NCI-H446 treated with DMSO at 0.1 percent for 48 hours (cell line): ENCODE measurements at regions not wholly inside any gene's neighbourhood (a gene's known extent, or its start where the extent isn't known, plus 50 kb on each side); places are given as distances from the start of the nearest gene placed in this dataset.

Source experiments
- DNase-seq: peaks from one replicate; lab custom pipeline; 2025; lab: John Stamatoyannopoulos, UW

GRCh38 chr15:91751611-91752010 lies 101.9 kb upstream of the SLCO3A1 start:
- no peak for DNase-seq

DNA sequence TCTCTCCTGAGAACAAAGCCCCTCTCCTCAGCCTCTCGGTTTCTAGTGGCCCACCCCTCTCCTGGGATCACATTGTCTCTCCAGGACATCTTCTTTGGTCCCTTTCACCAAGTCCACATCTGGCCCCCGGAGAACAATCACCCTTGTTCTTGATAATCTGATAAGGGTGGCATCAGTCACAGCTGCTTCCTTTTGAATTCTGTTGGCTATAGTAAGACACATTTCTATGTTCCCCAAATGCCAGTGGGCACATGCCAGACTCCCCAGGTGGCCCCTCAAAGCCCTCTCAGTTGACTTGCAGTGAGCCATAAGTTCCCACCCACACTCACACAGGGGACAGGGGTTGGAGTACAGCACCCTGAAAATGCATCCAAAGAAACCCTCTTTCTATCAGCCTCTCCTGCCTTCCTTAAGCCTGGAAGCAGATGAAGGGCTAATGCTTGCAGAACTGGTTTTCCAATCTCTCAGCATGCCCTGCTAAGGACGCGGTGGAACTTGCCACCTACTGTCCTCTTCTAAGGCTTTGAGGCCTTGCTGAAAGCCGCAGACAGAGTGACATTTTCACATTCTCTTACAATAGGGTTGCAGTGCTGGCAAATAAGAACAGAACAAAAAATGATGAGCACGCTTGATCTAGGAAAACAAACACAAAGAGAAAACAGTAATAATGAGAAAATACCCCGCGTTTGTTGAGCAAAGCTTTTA lies 101.3 kb upstream of the SLCO3A1 start:
- no peak for DNase-seq

- DNase-seq: no peak
Observed at GRCh38 chr15:91759560-91759959, 93.9 kb upstream of the SLCO3A1 start.

GRCh38 chr15:91765660-91766059 lies 87.8 kb upstream of the SLCO3A1 start:
- DNase-seq: no peak

DNA sequence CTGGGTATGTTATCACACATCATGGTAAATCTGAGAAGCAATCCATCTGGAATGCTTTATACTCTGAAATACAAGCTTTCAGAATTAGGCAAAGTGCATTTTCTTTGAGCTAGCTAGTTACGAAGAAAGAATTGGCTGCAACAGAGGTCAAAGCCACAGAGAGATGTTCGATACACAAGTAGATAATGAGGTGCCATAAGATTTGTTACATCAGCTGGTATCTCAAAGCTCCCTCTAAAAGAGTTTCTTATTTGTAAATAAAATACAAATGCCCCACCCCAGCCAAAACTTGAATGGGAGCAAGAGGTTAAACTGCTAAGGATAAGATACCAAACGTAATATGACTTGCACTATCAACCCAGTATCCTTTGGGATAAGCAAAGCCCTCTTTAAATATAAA lies 84.0 kb upstream of the SLCO3A1 start:
- no peak for DNase-seq

- DNase-seq: no peak
Observed at GRCh38 chr15:91769894-91770293, 83.6 kb upstream of the SLCO3A1 start.

DNA sequence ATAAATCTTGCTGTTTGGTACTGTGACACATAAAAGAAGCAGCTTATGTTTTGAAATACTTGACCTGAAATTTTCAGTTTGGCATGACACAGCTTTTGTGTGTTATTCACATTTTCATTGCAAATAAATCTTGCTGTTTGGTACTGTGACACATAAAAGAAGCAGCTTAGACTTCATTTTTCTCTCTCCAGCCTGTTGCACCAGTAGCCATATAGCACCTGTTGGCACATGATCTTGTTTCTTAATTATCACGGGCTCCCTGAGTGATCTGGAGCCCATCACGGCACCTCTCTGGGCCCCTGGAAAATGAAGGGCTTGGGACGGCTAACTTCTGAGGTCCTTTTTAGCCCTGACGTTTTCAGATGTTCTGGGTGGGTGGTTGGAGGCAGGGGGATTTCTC lies 77.4 kb upstream of the SLCO3A1 start:
- no peak for DNase-seq

DNA sequence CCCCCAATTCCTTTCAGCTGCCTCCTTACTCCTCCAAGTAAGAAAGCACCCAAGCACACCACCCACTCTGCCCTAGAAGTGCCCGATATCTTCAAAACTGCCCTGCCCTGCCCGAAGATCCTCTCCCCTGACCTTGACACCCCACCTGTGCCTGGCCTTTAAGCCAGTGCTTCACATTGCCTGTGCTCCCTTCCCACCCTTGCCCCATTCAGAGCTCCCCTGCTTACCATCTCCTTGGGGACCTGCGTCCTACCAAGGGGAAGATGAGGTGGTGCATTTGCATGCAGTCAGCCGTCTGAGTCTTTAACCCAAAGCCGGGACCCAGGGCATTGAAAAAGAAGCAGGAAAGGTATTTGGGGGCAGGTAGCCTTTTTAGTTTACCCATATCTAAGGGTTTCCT lies 73.5 kb upstream of the SLCO3A1 start:
- DNase-seq: no peak

DNA sequence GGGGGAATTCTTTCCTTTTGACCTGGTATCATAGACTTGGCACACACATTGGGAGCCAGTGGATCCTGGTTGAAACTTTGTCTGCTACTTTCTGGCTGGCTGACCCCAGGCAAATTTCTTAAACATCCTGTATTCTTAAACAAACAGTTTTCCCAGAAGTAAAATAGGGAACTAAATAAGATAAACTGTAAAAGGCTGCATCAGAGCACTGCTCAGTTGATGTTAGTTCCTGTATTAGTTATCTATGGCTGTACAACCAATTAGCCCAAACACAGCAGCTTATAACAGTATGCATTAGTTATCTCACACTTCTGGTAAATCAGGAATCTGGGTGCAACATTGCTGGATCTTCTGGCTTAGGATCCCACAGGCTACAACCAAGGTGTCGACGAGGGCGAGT lies 73.1 kb upstream of the SLCO3A1 start:
- DNase-seq: no peak

- no peak for DNase-seq
Observed at GRCh38 chr15:91782221-91782620, 71.3 kb upstream of the SLCO3A1 start.

DNA sequence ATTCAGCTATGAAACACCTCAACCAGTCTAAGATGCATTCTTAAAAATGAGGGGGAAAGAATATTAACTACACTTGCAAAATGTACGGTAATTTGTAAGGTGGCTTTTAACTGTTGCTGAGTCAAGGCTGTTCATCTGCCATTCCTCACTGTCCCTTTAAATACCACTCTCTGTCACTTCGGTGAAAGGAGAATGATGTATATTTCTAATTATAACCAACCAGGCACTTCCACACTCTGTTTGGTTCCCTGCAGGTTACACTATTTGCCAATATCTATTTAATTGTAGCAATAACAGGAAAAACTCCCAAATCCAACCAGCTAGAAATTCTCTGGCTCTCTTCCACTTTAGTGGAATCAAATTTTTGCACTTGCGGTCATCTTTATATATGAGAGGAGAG lies 70.5 kb upstream of the SLCO3A1 start:
- DNase-seq: no peak

DNA sequence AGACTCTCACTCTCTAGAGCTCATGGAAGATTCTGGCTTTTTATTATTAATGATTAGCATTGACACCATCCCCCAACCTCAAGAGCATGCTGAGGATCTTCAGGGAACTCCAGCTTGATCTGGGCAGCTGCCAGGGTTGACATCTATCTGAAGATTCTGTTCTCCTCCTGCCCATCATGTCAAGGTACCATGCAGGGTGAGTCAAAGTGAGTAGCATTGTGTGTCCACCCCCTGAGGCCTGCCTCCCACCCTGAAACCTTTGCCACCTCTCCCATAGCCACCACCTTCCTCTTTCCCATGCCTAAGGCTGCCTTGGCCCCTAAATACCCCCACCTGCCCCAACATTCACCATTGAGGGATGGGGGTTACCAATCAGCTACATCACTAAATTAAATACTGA lies 70.1 kb upstream of the SLCO3A1 start:
- DNase-seq: no peak

DNA sequence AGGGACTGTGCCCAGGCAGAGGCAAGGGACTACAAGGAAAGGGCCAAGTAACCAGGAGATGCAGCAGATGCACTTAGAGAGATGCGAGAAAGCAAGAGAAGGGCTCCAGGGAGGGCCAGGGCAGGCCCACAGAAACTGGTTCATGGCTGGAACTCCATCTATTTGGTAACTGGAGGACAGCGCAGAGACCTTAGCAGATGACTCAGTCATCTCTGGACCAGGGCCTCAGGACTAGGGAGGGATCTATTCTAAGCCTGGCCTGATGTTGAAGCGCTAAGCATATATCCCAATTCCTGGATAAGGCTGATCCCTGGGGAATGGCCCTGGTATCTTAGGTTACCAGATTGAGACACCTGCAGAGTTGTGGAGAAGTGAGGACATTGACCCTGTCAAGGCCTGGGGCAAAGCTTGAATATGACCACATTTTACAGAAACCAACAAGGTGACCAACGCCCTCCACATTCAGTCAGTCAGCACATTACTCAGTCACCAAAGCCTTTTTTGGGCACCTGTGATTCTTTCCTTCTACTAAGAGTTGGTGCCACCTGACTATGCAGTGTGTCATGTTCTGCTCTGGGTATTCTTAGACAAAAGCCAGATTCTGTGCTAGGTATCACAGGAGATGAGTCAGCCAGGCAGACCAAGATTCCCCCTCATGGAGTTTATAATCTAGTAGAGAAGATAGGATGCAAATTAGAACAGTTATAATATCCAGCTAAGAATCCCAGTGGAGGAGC lies 68.4 kb upstream of the SLCO3A1 start:
- no peak for DNase-seq

GRCh38 chr15:91787198-91787597 lies 66.3 kb upstream of the SLCO3A1 start:
- no peak for DNase-seq

DNA sequence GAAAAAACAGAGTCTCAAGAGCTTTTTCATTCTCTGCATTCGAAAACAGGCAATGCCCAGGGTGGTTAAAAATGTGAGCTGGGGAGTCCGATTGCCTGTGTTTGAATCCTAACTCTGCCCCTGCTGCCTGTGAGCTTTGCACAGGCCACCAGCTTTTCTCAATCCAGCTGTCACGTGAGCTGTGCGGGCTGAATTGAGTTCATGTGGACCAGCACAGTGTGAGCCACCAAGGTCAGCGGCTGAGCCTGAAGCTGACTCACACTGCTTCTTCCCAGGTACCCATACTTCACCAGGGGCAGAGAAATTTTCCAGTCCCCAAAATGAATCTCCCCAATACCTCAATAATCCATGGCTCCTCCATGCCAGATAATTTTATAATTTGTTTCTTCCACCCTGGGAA lies 64.4 kb upstream of the SLCO3A1 start:
- DNase-seq: no peak

DNA sequence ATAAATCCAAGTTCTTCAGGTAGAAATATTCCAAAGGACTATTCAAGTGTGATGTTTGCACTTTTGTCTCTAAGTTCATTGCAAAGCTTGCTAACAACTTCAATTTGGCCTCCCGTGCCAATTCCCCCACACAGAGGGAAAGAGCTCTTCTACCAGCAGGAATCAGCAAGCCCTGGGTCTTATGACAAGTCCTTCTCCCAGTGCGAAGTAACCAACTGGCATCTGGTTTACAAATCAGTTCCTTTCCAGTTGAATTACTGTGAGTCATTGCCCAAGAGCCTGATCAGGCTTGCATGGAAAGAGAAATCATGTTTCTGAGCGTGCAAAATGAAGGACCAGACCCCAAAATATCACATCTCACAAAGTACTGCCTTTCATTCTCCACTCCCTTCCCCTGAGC lies 62.7 kb upstream of the SLCO3A1 start:
- DNase-seq: peak; percentile 88

GRCh38 chr15:91793771-91794170 lies 59.7 kb upstream of the SLCO3A1 start:
- DNase-seq: no peak

GRCh38 chr15:91795235-91795634 lies 58.3 kb upstream of the SLCO3A1 start:
- DNase-seq: no peak

- DNase-seq: no peak
Observed at GRCh38 chr15:91801836-91802534, 51.5 kb upstream of the SLCO3A1 start.

DNA sequence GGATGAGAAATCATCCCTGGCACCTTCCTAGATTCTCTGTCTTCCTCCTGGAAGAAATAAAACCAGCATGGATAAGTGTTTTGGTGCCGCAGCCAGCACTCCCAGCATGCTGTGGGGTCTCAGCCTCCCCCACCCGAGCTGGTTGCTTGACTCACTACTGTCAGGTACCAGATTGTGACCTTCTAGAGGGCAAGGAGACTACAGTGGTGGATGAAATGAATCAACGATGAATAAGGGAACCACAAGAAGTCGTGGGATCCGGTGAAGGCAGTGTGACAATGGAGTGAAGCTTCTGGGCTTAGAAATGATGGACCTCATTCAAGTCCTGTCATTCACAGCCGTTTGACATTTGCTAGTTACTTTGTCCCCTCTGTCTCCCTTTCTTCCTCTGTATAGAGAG lies 50.2 kb upstream of the SLCO3A1 start:
- DNase-seq: no peak
